GM12873 (cell line): ENCODE measurements at regions not wholly inside any gene's neighbourhood (a gene's known extent, or its start where the extent isn't known, plus 50 kb on each side); places are given as distances from the start of the nearest gene placed in this dataset.
A peak's percentile ranks its signal among the peaks of the same experiment; 100 is the strongest.

ENCODE experiments used
- CTCF ChIP-seq: IDR thresholded peaks from 2 replicates; pipeline ENCODE4 v1.5.1; 2012; ENCODE audit warnings: low read depth, mild to moderate bottlenecking, moderate library complexity, low read length, control low read depth; ENCODE audit not compliant: insufficient read depth; ENCODE audit errors: missing control alignments

GRCh38 chr14:105690671-105691070, 164.3 kb downstream of the TMEM121 start:
- no peak for TF ChIP-seq CTCF

- TF ChIP-seq CTCF: no peak
Observed at GRCh38 chr14:105694961-105695360, 168.6 kb downstream of the TMEM121 start.

GRCh38 chr14:105700622-105701288, 174.4 kb downstream of the TMEM121 start:
- TF ChIP-seq CTCF: no peak

GRCh38 chr14:105701456-105702274, 175.3 kb downstream of the TMEM121 start:
- TF ChIP-seq CTCF: no peak

GRCh38 chr14:105702275-105702817, 176.0 kb downstream of the TMEM121 start:
- no peak for TF ChIP-seq CTCF

- TF ChIP-seq CTCF: peak; percentile 51
Observed at GRCh38 chr14:105705862-105706700, 179.7 kb downstream of the TMEM121 start.
